H1 (cell line): ENCODE measurements at regions not wholly inside any gene's neighbourhood (a gene's known extent, or its start where the extent isn't known, plus 50 kb on each side); places are given as distances from the start of the nearest gene placed in this dataset.

Experiments
- CHD2 ChIP-seq: IDR thresholded peaks from 2 replicates; pipeline ENCODE4 v1.6.1; 2012; ENCODE audit warnings: low read length, improper control_type of control experiment
- POLR2AphosphoS5 ChIP-seq: IDR thresholded peaks from 2 replicates; pipeline ENCODE4 v1.6.1; 2011; ENCODE audit warnings: low read depth, low read length
- POU5F1 ChIP-seq: IDR thresholded peaks from 2 replicates; pipeline ENCODE4 v1.6.1; 2011; ENCODE audit warnings: low read depth, mild to moderate bottlenecking, low read length, moderate library complexity
- TEAD4 ChIP-seq: IDR thresholded peaks from 2 replicates; pipeline ENCODE4 v1.6.1; 2012; ENCODE audit warnings: low read depth, low read length, inconsistent platforms, mixed read lengths
- TF ChIP-seq, protein P1 (sequence below): IDR thresholded peaks from 2 replicates; pipeline ENCODE4 v1.6.1; 2012; ENCODE audit warnings: inconsistent platforms

DNA sequence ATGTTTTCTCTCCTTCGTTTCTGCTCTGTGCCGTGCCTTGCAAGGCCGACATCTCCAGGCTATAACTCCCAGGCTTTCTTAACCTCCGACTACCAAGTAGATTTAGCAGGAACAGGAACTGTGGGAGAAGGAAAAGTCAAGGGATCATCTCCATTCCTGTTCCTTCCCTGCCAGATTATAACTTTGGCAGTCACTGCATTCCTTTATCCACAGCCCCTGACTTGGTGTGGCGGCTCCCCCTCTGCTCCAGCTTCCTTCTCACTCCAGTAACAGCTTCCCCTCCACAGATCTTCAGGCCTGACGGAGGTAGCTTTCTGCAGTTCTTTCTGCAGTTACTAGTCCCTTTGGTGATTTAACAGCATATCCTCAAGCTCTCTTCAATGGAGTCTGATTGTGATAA is 234.6 kb upstream of the MON1B start (continued):
- TF ChIP-seq, protein P1, sequence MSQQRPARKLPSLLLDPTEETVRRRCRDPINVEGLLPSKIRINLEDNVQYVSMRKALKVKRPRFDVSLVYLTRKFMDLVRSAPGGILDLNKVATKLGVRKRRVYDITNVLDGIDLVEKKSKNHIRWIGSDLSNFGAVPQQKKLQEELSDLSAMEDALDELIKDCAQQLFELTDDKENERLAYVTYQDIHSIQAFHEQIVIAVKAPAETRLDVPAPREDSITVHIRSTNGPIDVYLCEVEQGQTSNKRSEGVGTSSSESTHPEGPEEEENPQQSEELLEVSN = no peak
- TF ChIP-seq TEAD4 = 0 out of 2 replicates have a peak, but pooled peaks have one; percentile 4
- no peak for TF ChIP-seq POLR2AphosphoS5
- TF ChIP-seq POU5F1 = no peak
- no peak for TF ChIP-seq CHD2
- TF ChIP-seq, all 59 proteins: peak for 1
